ENCODE measurements at regions not wholly inside any gene's neighbourhood (a gene's known extent, or its start where the extent isn't known, plus 50 kb on each side); places are given as distances from the start of the nearest gene placed in this dataset.

DNA sequence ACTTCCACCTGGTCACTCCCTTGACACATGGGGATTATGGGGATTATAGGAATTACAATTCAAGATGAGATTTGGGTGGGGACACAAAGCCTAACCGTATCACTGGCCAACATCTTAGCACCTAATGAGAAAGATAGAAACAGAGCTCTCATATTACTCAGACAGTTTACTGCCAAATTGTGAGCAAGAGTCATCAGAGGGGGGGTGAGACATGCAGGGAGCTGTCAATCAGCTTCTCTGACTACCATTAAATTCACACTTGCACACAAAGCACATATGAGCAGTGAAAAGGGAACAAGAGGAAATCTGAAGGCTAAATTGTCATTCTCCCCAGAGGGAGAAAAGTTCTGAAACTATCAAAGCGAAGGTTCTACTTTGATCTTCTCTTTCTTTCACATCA, 78.1 kb upstream of the GRIN2B start:
- Histone ChIP-seq H3K27me3 (no peaks in the 10 kb centered on the region), H3K36me3 (no peaks in the 10 kb centered on the region), H3K27ac (replicated peaks in 1 of 4) (no peak overlapping the region), H3K4me1 (no peaks in the 10 kb centered on the region), H3K4me3 (no peak overlapping the region), H3K9me3 (no peaks in the 10 kb centered on the region)
- TF ChIP-seq POLR2AphosphoS5 (IDR thresholded peaks at IDR 0.05) (no peak), POLR2A (IDR thresholded peaks at IDR 0.05; ENCODE audit: low read depth) (no peak), EP300 (IDR thresholded peaks at IDR 0.05) (no peak)
- intact Hi-C loops (cut with DNase I), result no loop called here
- 66% methylated on average over 2 of the region's 2 CpGs for WGBS
- DNase-seq (ENCODE audit: extremely low spot score), result no peak

DNA sequence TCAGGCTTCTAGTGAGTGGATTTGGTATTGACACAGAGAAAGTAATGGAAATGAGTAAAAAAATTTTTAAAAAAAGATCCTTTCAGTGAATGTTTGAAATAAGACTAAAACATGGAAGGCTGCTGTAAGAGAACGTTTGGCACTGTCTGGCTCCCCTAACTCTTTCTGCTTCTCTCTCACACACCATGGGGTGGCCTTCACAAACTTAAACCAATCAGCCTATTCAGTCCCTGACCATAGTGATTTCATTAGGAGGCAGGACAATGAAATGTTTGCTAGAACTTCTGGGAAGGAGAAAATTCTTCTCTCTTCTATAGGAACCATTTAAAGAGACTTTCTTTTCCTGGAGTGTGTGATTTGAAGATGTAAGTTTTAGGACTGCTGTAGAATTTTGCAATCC, 84.2 kb upstream of the GRIN2B start:
- TF ChIP-seq, protein P1, sequence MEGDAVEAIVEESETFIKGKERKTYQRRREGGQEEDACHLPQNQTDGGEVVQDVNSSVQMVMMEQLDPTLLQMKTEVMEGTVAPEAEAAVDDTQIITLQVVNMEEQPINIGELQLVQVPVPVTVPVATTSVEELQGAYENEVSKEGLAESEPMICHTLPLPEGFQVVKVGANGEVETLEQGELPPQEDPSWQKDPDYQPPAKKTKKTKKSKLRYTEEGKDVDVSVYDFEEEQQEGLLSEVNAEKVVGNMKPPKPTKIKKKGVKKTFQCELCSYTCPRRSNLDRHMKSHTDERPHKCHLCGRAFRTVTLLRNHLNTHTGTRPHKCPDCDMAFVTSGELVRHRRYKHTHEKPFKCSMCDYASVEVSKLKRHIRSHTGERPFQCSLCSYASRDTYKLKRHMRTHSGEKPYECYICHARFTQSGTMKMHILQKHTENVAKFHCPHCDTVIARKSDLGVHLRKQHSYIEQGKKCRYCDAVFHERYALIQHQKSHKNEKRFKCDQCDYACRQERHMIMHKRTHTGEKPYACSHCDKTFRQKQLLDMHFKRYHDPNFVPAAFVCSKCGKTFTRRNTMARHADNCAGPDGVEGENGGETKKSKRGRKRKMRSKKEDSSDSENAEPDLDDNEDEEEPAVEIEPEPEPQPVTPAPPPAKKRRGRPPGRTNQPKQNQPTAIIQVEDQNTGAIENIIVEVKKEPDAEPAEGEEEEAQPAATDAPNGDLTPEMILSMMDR (IDR thresholded peaks at IDR 0.05), result no peak
- TF ChIP-seq POLR2A (IDR thresholded peaks at IDR 0.05; ENCODE audit: low read depth) (no peak), EP300 (IDR thresholded peaks at IDR 0.05) (no peak), POLR2AphosphoS5 (IDR thresholded peaks at IDR 0.05) (no peak)
- intact Hi-C loops (cut with DNase I), result no loop called here

DNA sequence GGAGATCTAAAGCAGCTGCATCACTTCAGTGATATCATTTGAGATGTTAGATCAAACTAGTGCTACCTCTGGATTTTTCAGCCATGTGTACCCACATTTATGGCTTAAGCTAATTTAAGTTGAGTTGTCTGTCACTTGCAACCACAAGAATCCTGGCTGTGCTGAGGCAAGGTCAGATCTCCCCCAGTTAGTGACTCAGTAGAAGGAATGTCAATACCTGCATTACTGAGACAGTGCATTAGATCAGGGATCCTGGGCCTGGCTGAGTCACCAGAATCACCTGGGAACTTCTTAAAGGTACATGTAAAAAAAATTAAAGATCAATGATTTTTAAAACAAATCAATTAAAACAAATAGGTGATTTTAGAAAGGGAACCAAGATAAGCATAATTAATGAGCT, 84.6 kb upstream of the GRIN2B start:
- TF ChIP-seq EP300 (IDR thresholded peaks at IDR 0.05) (no peak), POLR2A (IDR thresholded peaks at IDR 0.05; ENCODE audit: low read depth) (no peak), POLR2AphosphoS5 (IDR thresholded peaks at IDR 0.05) (no peak)
- TF ChIP-seq, protein P1 (IDR thresholded peaks at IDR 0.05), result no peak

More for the DNA sequence above, 84.2 kb upstream of the GRIN2B start:
- Histone ChIP-seq H3K4me1 (no peaks in the 10 kb centered on the region), H3K27me3 (no peaks in the 10 kb centered on the region), H3K27ac (replicated peaks in 1 of 4) (no peak overlapping the region), H3K36me3 (no peaks in the 10 kb centered on the region), H3K9me3 (no peaks in the 10 kb centered on the region), H3K4me3 (no peak overlapping the region)
- WGBS, result 25% methylated on average over 1 of the region's 1 CpG
- DNase-seq (ENCODE audit: extremely low spot score), result no peak

DNA sequence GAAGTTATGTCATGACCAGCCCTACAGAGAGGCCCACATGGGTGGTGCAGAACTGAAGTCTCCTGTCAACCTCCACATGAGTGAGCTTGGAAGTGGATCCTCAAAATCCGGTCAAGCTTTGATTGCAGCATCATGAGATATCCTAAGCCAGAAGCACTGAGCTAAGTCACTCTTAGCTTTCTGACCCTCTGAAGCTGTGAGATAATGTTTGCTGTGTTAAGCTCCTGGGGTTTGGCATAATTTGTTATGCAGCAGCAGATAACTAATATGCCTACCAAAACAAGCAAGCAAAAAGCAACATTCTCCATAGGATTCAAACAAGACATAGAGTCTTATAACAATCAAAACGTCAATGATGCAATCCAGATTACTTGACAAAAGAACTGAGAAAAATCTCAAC, 87.6 kb upstream of the GRIN2B start:
- WGBS, result 88% methylated on average over 2 of the region's 2 CpGs

More for the DNA sequence above, 84.6 kb upstream of the GRIN2B start:
- DNase-seq (ENCODE audit: extremely low spot score), result no peak
- Histone ChIP-seq H3K4me3 (no peak overlapping the region), H3K36me3 (no peaks in the 10 kb centered on the region), H3K27me3 (no peaks in the 10 kb centered on the region), H3K4me1 (no peaks in the 10 kb centered on the region), H3K27ac (replicated peaks in 1 of 4) (no peak overlapping the region), H3K9me3 (no peaks in the 10 kb centered on the region)
- intact Hi-C loops (cut with DNase I), result no loop called here

DNA sequence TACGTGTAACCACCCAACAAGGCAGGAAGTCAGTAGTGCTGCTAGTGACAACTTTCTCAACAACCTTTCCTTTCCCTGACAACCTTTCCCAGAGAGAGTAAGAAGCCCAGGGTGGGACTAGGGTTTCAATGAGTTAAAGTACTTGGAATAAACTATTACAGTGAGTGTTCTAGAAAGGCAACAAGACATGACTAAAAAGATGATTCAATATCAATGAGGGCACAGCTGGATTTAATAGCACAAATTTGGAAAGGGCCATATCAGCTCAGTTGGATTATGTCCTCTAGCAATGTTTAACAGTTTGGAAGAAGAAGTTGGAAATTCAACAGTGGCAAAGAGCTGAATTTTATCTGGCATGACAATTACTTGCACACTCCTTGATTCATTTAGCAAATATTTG, 90.4 kb upstream of the GRIN2B start:
- TF ChIP-seq POLR2A (IDR thresholded peaks at IDR 0.05; ENCODE audit: low read depth) (no peak), POLR2AphosphoS5 (IDR thresholded peaks at IDR 0.05) (no peak), EP300 (IDR thresholded peaks at IDR 0.05) (no peak)
- TF ChIP-seq, protein P1 (IDR thresholded peaks at IDR 0.05), result no peak
- H3K27me3 ChIP-seq, result no peaks in the 10 kb centered on the region
- H3K36me3 ChIP-seq, result no peaks in the 10 kb centered on the region
- H3K4me3 ChIP-seq, result no peak overlapping the region
- intact Hi-C loops (cut with DNase I), result no loop called here
- DNase-seq (ENCODE audit: extremely low spot score), result no peak
- WGBS, result 62% methylated on average over 1 of the region's 1 CpG
- H3K4me1 ChIP-seq, result no peaks in the 10 kb centered on the region
- no peak overlapping the region for H3K27ac ChIP-seq (replicated peaks in 1 of 4)
- peaks cover 0 to 9% (median 2%) of the 10 kb centered on the region in 4 donors for H3K9me3 ChIP-seq

More for the DNA sequence above, 87.6 kb upstream of the GRIN2B start:
- Histone ChIP-seq H3K36me3 (no peaks in the 10 kb centered on the region), H3K27ac (replicated peaks in 1 of 4) (no peak overlapping the region), H3K27me3 (no peaks in the 10 kb centered on the region), H3K4me3 (no peak overlapping the region), H3K4me1 (no peaks in the 10 kb centered on the region), H3K9me3 (no peaks in the 10 kb centered on the region)
- no peak for DNase-seq (ENCODE audit: extremely low spot score)
- TF ChIP-seq POLR2AphosphoS5 (IDR thresholded peaks at IDR 0.05), result no peak
- TF ChIP-seq POLR2A (IDR thresholded peaks at IDR 0.05; ENCODE audit: low read depth), result no peak
- TF ChIP-seq EP300 (IDR thresholded peaks at IDR 0.05), result no peak
- TF ChIP-seq, protein P1 (IDR thresholded peaks at IDR 0.05), result no peak
- intact Hi-C loops (cut with DNase I), result no loop called here

Measured in esophagus muscularis mucosa (tissue), 4 donors.